Pons (tissue), 1 donor: ENCODE measurements at regions not wholly inside any gene's neighbourhood (a gene's known extent, or its start where the extent isn't known, plus 50 kb on each side); places are given as distances from the start of the nearest gene placed in this dataset.

ENCODE experiments used
- DNase-seq: peaks from one replicate; pipeline ENCODE4 v3.0.0-alpha.2; 2016; ENCODE audit warnings: low spot score

GRCh38 chr12:24473097-24473496 lies 475.8 kb downstream of the BCAT1 start:
- no peak for DNase-seq

GRCh38 chr12:24470050-24470449 lies 478.9 kb downstream of the BCAT1 start:
- no peak for DNase-seq

- no peak for DNase-seq
These were observed 479.8 kb downstream of the BCAT1 start for GRCh38 chr12:24469089-24469488.

GRCh38 chr12:24467226-24467625 lies 481.7 kb downstream of the BCAT1 start:
- no peak for DNase-seq

- no peak for DNase-seq
These were observed 485.5 kb downstream of the BCAT1 start for GRCh38 chr12:24463375-24463774.

- no peak for DNase-seq
These were observed 486.0 kb downstream of the BCAT1 start for GRCh38 chr12:24462946-24463345.

- no peak for DNase-seq
These were observed 488.4 kb downstream of the BCAT1 start for GRCh38 chr12:24460506-24460905.

GRCh38 chr12:24460099-24460498 lies 488.8 kb downstream of the BCAT1 start:
- DNase-seq = no peak

- no peak for DNase-seq
These were observed 493.1 kb downstream of the BCAT1 start for GRCh38 chr12:24455811-24456210.

- no peak for DNase-seq
These were observed 498.2 kb upstream of the SOX5 start for GRCh38 chr12:24447678-24448077.

GRCh38 chr12:24446287-24446686 lies 496.8 kb upstream of the SOX5 start:
- no peak for DNase-seq

GRCh38 chr12:24444634-24445033 lies 495.2 kb upstream of the SOX5 start:
- no peak for DNase-seq

- no peak for DNase-seq
These were observed 492.0 kb upstream of the SOX5 start for GRCh38 chr12:24441458-24441857.

- DNase-seq = no peak
These were observed 487.2 kb upstream of the SOX5 start for GRCh38 chr12:24436667-24437066.

GRCh38 chr12:24431872-24432271 lies 482.4 kb upstream of the SOX5 start:
- no peak for DNase-seq

GRCh38 chr12:24427776-24428175 lies 478.3 kb upstream of the SOX5 start:
- no peak for DNase-seq

GRCh38 chr12:24425601-24425970 lies 476.1 kb upstream of the SOX5 start:
- DNase-seq = no peak

- DNase-seq = no peak
These were observed 475.6 kb upstream of the SOX5 start for GRCh38 chr12:24424889-24425600.

GRCh38 chr12:24424376-24424775 lies 474.9 kb upstream of the SOX5 start:
- DNase-seq = no peak

- no peak for DNase-seq
These were observed 474.1 kb upstream of the SOX5 start for GRCh38 chr12:24423611-24424010.

GRCh38 chr12:24421759-24422158 lies 472.3 kb upstream of the SOX5 start:
- DNase-seq = no peak

- no peak for DNase-seq
These were observed 468.7 kb upstream of the SOX5 start for GRCh38 chr12:24418157-24418556.

- no peak for DNase-seq
These were observed 467.1 kb upstream of the SOX5 start for GRCh38 chr12:24416423-24417109.

- DNase-seq = no peak
These were observed 466.5 kb upstream of the SOX5 start for GRCh38 chr12:24415934-24416333.
